ENCODE measurements at regions not wholly inside any gene's neighbourhood (a gene's known extent, or its start where the extent isn't known, plus 50 kb on each side); places are given as distances from the start of the nearest gene placed in this dataset.

GRCh38 chr12:89276860-89277259, 75.4 kb downstream of the DUSP6 start:
- no peak for TF ChIP-seq CTCF (IDR thresholded peaks at IDR 0.05)
- no peaks in the 10 kb centered on the region for H3K79me2 ChIP-seq (ENCODE audit: insufficient read depth, low read length)
- WGBS (ENCODE audit: insufficient coverage) = 88% methylated on average over 1 of the region's 2 CpGs
- no peaks in the 10 kb centered on the region for H3K27me3 ChIP-seq (ENCODE audit: control insufficient read depth in 2 of 2, insufficient read depth in 2 of 2, low read length in 2 of 2)
- H3K27ac Mint-ChIP-seq = no peak overlapping the region
- no peak overlapping the region for H3K4me3 Mint-ChIP-seq
- H3K4me3 ChIP-seq (replicated peaks in 1 of 3; ENCODE audit: low read depth in 2 of 3, low read length in 3 of 3) = no peak overlapping the region
- no peak for DNase-seq
- peaks cover 13 to 14% of the 10 kb centered on the region in 2 donors for H3K4me1 ChIP-seq (ENCODE audit: control insufficient read depth in 1 of 2, insufficient read depth in 2 of 2, low read length in 2 of 2)
- no peaks in the 10 kb centered on the region for H4K20me1 ChIP-seq (ENCODE audit: insufficient read depth, low read length)
- H2AFZ ChIP-seq (ENCODE audit: insufficient read depth, low read depth, low read length, poor library complexity, severe bottlenecking) = no peak overlapping the region
- no peaks in the 10 kb centered on the region for H3K9me3 ChIP-seq (replicated peaks in 1 of 2; ENCODE audit: control insufficient read depth in 1 of 2, insufficient read depth in 1 of 2, low read length in 2 of 2)
- H3K36me3 Mint-ChIP-seq = peaks cover 0 to 2% of the 10 kb centered on the region in 2 donors
- H3K4me1 Mint-ChIP-seq = peaks cover 23% of the 10 kb centered on the region
- H3K36me3 ChIP-seq (replicated peaks in 1 of 2; ENCODE audit: control insufficient read depth in 1 of 2, insufficient read depth in 2 of 2, low read length in 2 of 2) = no peaks in the 10 kb centered on the region
- H3K9ac ChIP-seq (ENCODE audit: insufficient read depth, low read length, poor library complexity, severe bottlenecking) = no peak overlapping the region
- H3K27ac ChIP-seq (ENCODE audit: low read depth in 1 of 2, low read length in 2 of 2) = no peak overlapping the region
- peaks cover 0 to 4% (median 2%) of the 10 kb centered on the region in 7 donors for H3K9me3 Mint-ChIP-seq
- H3K4me2 ChIP-seq (replicated peaks; ENCODE audit: extremely low read depth, low read length, poor library complexity, severe bottlenecking) = no peak overlapping the region
- H3K27me3 Mint-ChIP-seq (ENCODE audit: low read depth in 3 of 3) = no peaks in the 10 kb centered on the region
- intact Hi-C loops (cut with micrococcal nuclease) = no loop called here

DNA sequence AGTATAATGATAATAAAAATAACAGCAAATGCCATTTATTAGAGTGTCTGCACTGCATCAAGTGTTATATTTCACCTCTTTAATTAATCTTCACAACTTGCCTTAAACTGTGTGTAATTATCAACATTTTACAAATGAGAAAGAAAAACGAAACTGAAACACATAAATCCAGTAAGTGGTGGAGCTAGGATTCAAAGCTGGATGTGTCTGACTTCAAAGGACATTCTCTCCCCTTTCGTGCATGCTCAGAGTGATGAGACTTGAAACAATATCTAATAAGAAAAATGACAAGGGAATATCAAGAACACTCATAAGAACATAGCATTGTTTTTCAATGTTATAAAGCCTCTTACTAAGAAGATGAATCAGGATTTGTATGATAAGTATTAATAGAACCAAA, 78.8 kb downstream of the DUSP6 start:
- Mint-ChIP-seq H3K27me3 (ENCODE audit: low read depth in 3 of 3) (no peaks in the 10 kb centered on the region), H3K36me3 (peaks cover 0 to 2% of the 10 kb centered on the region in 2 donors), H3K4me1 (peaks cover 14% of the 10 kb centered on the region), H3K27ac (no peak overlapping the region), H3K4me3 (no peak overlapping the region), H3K9me3 (peaks cover 0 to 3% (median 0%) of the 10 kb centered on the region in 7 donors)
- H3K27me3 ChIP-seq (ENCODE audit: control insufficient read depth in 2 of 2, insufficient read depth in 2 of 2, low read length in 2 of 2) = no peaks in the 10 kb centered on the region
- no peak overlapping the region for H3K9ac ChIP-seq (ENCODE audit: insufficient read depth, low read length, poor library complexity, severe bottlenecking)
- H3K27ac ChIP-seq (ENCODE audit: low read depth in 1 of 2, low read length in 2 of 2) = no peak overlapping the region
- no peaks in the 10 kb centered on the region for H4K20me1 ChIP-seq (ENCODE audit: insufficient read depth, low read length)
- H3K79me2 ChIP-seq (ENCODE audit: insufficient read depth, low read length) = no peaks in the 10 kb centered on the region
- peaks cover 7 to 9% of the 10 kb centered on the region in 2 donors for H3K4me1 ChIP-seq (ENCODE audit: control insufficient read depth in 1 of 2, insufficient read depth in 2 of 2, low read length in 2 of 2)
- no peak overlapping the region for H3K4me2 ChIP-seq (replicated peaks; ENCODE audit: extremely low read depth, low read length, poor library complexity, severe bottlenecking)
- DNase-seq = no peak
- intact Hi-C loops (cut with micrococcal nuclease) = no loop called here
- no peaks in the 10 kb centered on the region for H3K36me3 ChIP-seq (replicated peaks in 1 of 2; ENCODE audit: control insufficient read depth in 1 of 2, insufficient read depth in 2 of 2, low read length in 2 of 2)
- no peaks in the 10 kb centered on the region for H3K9me3 ChIP-seq (replicated peaks in 1 of 2; ENCODE audit: control insufficient read depth in 1 of 2, insufficient read depth in 1 of 2, low read length in 2 of 2)
- H3K4me3 ChIP-seq (replicated peaks in 1 of 3; ENCODE audit: low read depth in 2 of 3, low read length in 3 of 3) = no peak overlapping the region
- TF ChIP-seq CTCF (IDR thresholded peaks at IDR 0.05) = no peak
- no CpG with 5 or more reads among the region's 2 CpGs for WGBS (ENCODE audit: insufficient coverage)
- H2AFZ ChIP-seq (ENCODE audit: insufficient read depth, low read depth, low read length, poor library complexity, severe bottlenecking) = no peak overlapping the region

Data from CD14-positive monocyte (primary cell).